ENCODE measurements at regions not wholly inside any gene's neighbourhood (a gene's known extent, or its start where the extent isn't known, plus 50 kb on each side); places are given as distances from the start of the nearest gene placed in this dataset.

- Histone ChIP-seq H3K27me3 (no peaks in the 10 kb centered on the region), H3K4me1 (peaks cover 0 to 11% (median 3%) of the 10 kb centered on the region in 4 donors), H3K27ac (peak overlapping the region in 3 of 5 donors; percentile 1 to 71 (median 62)), H3K36me3 (no peaks in the 10 kb centered on the region), H3K9me3 (no peaks in the 10 kb centered on the region), H3K4me3 (no peak overlapping the region)
- intact Hi-C loops (cut with DNase I; ENCODE audit: low total_unique reads) = no loop called here
- TF ChIP-seq EP300 (IDR thresholded peaks at IDR 0.05) (no peak), POLR2AphosphoS5 (IDR thresholded peaks at IDR 0.05) (no peak)
- WGBS, 5 donors = 88 to 96% (median 92%) methylated on average over 4 of the region's 4 CpGs
- DNase-seq = no peak
Observed at GRCh38 chr2:230642966-230643365, 69.7 kb upstream of the CAB39 start.

GRCh38 chr2:230643576-230644291 is 68.9 kb upstream of the CAB39 start:
- peak; percentile 38 to 44 for DNase-seq
- TF ChIP-seq POLR2AphosphoS5 (IDR thresholded peaks at IDR 0.05) (no peak), CTCF (IDR thresholded peaks at IDR 0.05) (no peak), EP300 (IDR thresholded peaks at IDR 0.05) (no peak), POLR2A (IDR thresholded peaks at IDR 0.05) (no peak)
- 46 to 65% (median 61%) methylated on average over 9 of the region's 9 CpGs for WGBS, 5 donors
- no peaks in the 10 kb centered on the region for H3K36me3 ChIP-seq
- H3K27ac ChIP-seq = peak overlapping the region in 4 of 5 donors; percentile 1 to 71 (median 46)
- H3K27me3 ChIP-seq = no peaks in the 10 kb centered on the region
- H3K4me3 ChIP-seq = no peak overlapping the region
- peaks cover 0 to 11% (median 3%) of the 10 kb centered on the region in 4 donors for H3K4me1 ChIP-seq
- no peaks in the 10 kb centered on the region for H3K9me3 ChIP-seq
- intact Hi-C loops (cut with DNase I; ENCODE audit: low total_unique reads) = no loop called here

- H3K4me3 ChIP-seq = no peak overlapping the region
- no peak for TF ChIP-seq CTCF (IDR thresholded peaks at IDR 0.05)
- TF ChIP-seq POLR2A (IDR thresholded peaks at IDR 0.05) = no peak
- no peak for TF ChIP-seq EP300 (IDR thresholded peaks at IDR 0.05)
- no peak for TF ChIP-seq POLR2AphosphoS5 (IDR thresholded peaks at IDR 0.05)
- no peak for DNase-seq
- peak overlapping the region in 3 of 5 donors; percentile 31 to 71 (median 62) for H3K27ac ChIP-seq
- no peaks in the 10 kb centered on the region for H3K36me3 ChIP-seq
- H3K27me3 ChIP-seq = no peaks in the 10 kb centered on the region
- H3K9me3 ChIP-seq = no peaks in the 10 kb centered on the region
- intact Hi-C loops (cut with DNase I; ENCODE audit: low total_unique reads) = no loop called here
- H3K4me1 ChIP-seq = peaks cover 0 to 11% (median 3%) of the 10 kb centered on the region in 4 donors
- WGBS, 5 donors = 81 to 91% (median 87%) methylated on average over 6 of the region's 6 CpGs
Observed at GRCh38 chr2:230644356-230644935, 68.2 kb upstream of the CAB39 start.

- WGBS, 5 donors = 91 to 93% (median 92%) methylated on average over 8 of the region's 8 CpGs
- TF ChIP-seq POLR2A (IDR thresholded peaks at IDR 0.05) (no peak), CTCF (IDR thresholded peaks at IDR 0.05) (no peak), POLR2AphosphoS5 (IDR thresholded peaks at IDR 0.05) (no peak), EP300 (IDR thresholded peaks at IDR 0.05) (no peak)
- Histone ChIP-seq H3K9me3 (no peaks in the 10 kb centered on the region), H3K36me3 (no peaks in the 10 kb centered on the region), H3K4me1 (peaks cover 0 to 5% (median under 1%) of the 10 kb centered on the region in 4 donors), H3K4me3 (no peak overlapping the region), H3K27me3 (no peaks in the 10 kb centered on the region), H3K27ac (no peak overlapping the region)
- intact Hi-C loops (cut with DNase I; ENCODE audit: low total_unique reads) = no loop called here
- DNase-seq = no peak
Observed at GRCh38 chr2:230648356-230648755, 64.3 kb upstream of the CAB39 start.

Measured in stomach (tissue), 8 donors.